Stimulated activated CD4-positive, alpha-beta T cell treated with anti-CD3 and anti-CD28 coated beads, Interleukin-12 subunit alpha, Interleukin-12 subunit beta, amount 100 ng/mL, for 48 hours (primary cell): ENCODE measurements at regions not wholly inside any gene's neighbourhood (a gene's known extent, or its start where the extent isn't known, plus 50 kb on each side); places are given as distances from the start of the nearest gene placed in this dataset.
"Not testable (repeated sequence)": the region's sequence is repeated elsewhere in the genome, so short reads cannot be mapped to it uniquely, and the experiment has no call there.

Source experiments
- DNase-seq, 3 donors: peaks; one replicate each; pipeline ENCODE4 v3.0.0-alpha.2; 2020; ENCODE audit warnings: low read depth in 2 of 3, low spot score in 1 of 3

DNA sequence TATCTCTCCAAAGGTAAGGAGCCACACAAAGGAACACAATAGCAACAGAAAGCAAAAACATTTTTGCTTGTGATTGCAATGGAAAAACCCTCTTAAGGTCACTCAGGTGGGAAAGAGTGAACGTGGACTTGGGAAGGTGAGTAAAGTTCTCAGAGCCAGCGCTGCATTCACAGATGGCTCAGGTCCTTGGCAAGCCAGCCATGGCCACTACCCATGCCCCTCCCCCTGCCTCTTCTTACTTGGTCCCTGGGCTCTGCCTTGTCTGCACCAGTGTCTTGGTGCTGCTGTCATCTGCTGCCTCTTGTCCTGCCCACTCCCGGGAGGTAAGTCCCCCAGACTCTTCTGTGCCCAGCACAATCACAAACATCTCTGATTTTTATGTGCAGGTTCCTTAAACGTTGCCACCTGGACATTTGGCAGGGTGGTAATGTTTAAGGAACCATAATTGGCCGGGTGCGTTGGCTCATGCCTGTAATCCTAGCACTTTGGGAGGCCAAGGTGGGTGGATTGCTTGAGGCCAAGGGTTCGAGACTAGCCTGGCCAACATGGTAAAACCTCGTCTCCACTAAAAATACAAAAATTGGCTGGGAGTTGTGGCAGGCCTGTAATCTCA is 74.6 kb downstream of the FEM1C start:
- DNase-seq = no peak

DNA sequence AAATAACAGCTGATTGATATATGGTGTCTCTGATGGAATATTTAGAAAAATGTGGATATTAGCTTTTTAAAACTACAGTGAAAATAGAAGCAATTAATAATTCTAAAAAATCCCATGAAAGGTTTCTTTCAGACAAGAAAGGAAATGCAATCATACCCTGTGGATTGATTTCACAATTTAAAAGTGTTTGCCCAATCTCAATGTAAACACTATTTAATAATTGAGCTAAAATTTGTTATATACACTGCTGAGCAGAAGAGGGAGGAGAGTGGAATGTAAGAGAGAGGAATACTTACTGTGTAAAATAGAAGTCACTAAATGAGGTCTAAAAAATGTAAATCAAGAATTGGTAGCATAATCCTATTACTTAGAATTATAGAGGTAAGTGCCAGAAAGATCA is 76.9 kb downstream of the FEM1C start:
- DNase-seq = no peak

- DNase-seq = no peak
Observed at GRCh38 chr5:115465431-115465830, 79.1 kb downstream of the FEM1C start.

DNA sequence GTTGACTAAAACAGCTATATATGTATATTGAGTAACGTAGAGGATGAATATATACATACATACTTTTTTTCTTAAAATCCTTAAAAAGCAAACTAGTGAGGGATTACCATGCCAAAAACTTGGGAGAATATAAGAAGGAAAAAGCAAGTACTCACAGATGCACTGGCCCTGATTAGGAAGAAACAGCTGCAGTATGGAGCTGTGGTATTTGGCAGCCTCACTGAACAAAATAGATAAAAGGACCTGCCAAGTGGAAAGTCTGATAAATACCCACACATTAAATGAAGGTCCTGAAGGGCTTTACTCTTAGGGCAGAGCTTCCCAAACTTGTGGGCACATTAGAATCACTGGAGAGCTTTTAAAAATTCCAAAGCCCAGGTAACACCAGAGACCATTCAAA is 80.6 kb downstream of the FEM1C start:
- DNase-seq = no peak

GRCh38 chr5:115461506-115462290 is 82.9 kb downstream of the FEM1C start:
- peak; percentile 24 to 28 (median 26) for DNase-seq

DNA sequence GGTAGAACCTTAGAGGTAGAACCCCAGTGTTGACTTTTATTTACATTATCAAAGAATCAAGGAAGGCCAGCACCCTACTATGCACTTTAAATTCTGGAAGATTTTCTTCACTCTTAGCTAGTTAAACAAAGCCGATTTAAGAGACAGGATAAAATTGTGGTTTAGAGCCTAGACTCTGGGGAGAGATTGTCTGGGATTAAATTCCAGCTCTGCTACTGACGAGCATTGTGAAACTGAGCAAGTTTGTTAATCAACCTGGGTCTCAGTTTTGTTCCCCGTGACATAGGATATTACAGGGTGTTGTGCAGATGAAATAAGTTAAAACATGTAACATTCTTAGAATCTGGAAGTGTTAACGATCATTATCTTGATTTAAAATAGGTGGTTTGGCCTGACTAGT is 83.5 kb downstream of the FEM1C start:
- no peak for DNase-seq

DNA sequence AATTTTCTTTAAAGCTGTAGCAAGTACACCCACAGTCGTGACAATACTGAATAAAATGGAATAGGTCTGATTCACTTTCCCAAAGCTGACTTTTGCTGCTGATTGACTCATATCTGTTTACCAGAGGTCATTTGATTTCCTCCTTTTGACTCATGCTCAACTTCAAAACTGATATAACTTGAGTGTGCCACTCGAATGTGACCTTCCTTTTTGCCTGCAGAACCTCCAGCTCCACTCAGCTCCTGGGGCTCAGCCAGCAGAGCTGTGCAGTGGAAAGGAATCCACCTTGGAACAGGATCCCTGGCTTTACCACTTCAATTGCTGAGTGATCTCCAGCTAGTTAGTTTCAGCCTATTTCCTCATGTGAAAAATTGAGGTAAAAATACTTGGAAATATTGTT is 84.1 kb downstream of the FEM1C start:
- peak in 1 of 3 donors; percentile 12 for DNase-seq

DNA sequence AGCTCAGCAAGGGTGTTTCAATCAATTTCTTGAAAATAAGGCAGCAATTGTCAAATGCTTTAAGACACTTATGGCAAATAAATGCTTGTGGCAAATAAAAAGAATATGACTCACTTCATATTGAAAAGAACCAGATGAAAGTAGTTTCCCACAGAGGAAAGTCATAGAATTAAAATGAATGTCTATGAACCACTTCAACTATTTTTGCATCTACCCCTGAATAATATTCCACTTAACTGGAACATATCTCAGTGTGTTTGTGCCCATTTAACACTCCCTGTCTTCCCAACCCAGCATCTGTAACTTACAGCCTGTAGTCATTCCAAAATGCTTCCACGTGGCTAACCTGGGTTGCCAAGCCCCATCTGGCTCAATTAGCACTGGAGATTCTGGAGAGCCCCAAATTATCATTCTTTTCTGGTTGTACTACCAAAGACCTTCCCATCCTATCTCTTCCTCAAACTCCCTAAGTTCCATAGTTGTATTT is 84.7 kb downstream of the FEM1C start:
- no peak for DNase-seq

GRCh38 chr5:115458416-115458815 is 86.2 kb downstream of the FEM1C start:
- DNase-seq = no peak

- no peak for DNase-seq
Observed at GRCh38 chr5:115458003-115458409, 86.6 kb downstream of the FEM1C start.

DNA sequence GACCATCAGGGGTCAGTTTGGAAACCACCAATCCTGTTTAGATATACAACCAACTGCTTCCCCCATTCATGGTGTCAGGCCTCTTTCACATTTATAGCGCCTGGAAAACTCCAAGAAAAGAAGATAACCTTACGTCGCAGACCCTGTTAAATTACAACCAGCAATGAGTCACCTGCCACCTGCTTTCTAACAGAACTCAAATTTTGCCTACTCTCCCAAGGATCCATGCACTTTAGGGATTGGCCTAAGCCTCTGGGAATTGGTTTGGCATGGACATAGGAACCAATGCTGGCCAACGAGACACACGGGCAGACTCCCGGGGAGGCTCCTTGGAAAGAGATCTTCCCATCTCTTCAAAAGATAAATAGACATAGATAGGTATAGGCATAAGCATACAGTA is 87.0 kb downstream of the FEM1C start:
- no peak for DNase-seq

DNA sequence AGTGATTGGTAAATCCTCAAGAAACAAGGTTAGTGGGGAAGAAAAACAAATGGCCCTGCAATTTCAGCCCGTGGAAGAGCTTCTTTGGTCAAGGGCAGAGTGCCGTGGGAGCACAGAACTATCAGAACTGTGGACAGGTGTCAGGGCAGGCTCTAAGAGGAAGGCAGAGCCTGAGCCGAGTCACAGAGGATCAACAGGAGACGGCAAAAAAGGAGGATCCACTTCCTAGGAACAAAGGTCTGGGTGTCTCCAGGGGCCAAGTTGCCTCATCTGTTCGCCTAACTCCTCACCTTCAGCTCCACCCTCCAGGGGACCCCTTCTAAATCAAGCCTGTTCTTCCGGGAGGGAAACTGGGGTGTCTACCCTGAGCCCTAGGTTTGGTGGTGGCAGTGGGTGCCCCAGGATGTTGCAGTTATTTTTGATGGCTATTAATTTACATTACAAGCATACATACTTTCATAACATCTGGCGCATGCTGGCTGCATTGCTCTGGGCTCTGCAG is 88.0 kb downstream of the FEM1C start:
- no peak for DNase-seq

DNA sequence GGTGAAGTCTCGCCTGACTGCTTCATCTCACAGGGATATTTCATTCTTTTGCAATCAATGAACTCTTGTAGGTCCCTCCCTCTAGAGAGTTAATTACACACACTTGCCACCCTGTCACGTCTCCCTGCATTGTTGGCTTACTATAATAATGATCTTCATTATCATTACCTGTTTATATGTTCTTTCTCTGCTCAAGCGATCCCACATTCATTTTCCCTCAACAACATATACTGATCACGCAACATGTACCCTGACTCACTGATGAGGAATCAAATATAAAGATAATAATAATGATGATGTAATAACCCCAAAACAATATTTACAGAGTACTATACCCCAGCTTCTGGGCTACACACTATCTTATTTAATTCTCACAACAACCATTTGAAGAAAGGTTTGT is 88.5 kb downstream of the FEM1C start:
- no peak for DNase-seq

DNA sequence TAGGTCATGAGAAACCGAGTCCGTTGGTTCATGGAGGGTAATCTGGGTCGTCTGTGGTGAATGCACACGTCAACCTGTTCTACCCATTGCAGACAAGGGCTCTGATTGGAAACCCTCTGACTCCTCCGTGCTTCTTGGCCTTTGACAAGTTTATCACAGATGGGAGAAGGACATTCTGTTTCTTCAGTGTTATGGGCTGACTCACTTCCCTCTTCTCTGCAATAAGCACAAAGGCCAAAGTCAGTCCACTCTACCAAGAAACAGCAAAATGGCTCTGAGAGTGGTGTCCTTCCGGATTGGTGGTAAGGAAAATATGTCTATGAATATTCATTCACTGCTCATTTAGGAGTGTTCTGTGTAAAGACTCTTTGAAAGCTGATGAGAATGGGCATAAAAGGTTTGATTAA is 89.3 kb downstream of the FEM1C start:
- no peak for DNase-seq

DNA sequence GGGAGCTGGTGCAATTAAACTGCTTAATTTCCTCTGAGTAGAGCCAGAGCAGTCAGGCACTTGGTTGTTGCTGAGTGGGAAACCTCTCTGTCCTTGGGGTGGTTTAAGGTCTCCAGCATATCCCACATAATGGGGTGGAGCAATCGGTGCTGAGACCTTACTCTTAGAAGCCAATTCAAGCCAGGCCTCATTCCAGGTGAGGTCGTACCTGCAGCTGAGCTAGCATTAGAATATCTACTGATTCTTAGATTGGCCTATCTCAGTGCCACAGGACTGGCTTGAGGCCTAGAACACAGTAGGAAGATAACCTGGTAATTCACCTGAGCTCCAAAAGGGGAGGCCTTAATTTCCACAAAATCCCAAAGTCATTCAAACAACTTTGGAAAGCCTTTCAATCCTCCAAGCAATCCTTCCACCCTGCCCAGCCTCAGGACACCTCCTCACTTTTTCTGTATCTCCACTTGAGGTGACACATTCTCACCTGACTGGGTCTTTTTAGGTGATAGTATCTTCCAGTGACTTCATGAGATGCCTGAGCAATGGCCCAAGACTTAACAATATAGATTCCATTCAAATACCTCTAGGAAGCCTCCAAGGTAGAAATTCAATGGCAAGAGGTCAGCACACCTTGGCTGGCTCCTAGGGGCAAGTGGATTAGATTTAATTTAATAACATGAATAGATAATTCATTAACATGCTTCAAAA is 91.0 kb downstream of the FEM1C start:
- DNase-seq = no peak

DNA sequence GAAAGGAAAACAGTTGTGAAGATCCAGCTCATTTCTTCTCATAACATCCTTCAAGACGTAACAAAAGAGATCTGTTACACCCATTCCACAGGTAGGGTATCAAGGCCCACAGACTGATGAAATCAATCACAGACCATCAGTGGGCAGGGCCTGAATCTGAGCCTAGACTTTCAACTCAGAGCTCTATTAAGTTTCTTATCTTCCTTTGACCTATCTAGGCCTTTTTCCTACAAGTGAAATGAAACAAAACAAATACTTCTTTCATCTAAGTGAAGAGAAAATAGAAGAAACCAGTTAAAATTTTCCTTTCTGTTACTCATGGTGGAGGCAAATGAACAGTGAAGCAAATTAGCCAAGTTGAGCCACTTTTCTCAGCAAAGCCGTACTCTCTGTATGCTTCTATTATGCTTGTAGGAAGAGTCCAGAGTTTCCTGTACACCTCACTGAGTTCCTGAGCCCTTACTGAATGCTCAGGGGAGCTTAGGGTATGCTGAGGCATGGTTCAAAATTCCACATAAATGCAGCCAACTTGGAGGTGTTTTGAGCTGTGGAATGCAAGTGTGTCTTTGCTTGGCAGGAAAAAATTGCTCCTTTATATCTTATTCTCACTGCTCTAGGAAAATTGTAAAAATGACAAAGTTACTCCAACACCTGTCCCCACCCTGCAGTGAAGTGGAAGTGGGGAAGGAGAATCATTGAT is 91.9 kb downstream of the FEM1C start:
- no peak for DNase-seq

- no peak for DNase-seq
Observed at GRCh38 chr5:115452083-115452482, 92.5 kb downstream of the FEM1C start.

GRCh38 chr5:115450741-115451140 is 93.8 kb downstream of the FEM1C start:
- DNase-seq = no peak

- DNase-seq = not testable (repeated sequence)
Observed at GRCh38 chr5:115448630-115449029, 95.9 kb downstream of the FEM1C start.

DNA sequence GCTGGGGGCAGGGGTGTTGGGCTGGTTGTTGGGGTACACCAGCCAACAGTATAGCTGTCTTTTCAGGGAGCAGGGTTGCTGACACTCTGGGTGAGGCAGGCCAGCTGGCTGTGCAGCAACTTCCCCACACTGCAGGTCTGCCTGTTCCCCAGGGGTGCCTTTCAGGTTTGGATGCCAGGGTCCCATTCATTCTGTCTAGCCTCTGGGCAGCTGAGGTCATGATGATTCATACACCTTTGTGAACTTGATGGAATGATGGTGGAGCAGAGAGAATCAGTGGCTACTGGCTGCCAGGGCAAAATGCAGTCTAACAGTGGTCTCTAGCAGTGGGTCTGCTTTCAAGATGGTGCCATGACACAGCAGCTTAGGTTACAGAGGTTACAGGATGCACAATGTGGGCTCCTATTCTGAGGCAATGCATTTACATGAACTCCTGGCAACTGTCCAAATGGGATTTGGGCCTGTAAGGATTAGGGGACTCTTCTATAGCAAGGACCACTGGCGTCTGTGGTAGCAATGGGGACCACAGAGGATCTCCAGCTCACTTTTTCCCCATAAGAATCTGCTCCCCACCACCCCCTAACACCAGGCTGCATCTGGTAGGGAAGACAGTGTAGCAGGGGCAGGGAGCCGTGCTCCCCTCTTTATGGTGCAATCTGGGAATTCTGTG is 103.7 kb downstream of the FEM1C start:
- no peak for DNase-seq

DNA sequence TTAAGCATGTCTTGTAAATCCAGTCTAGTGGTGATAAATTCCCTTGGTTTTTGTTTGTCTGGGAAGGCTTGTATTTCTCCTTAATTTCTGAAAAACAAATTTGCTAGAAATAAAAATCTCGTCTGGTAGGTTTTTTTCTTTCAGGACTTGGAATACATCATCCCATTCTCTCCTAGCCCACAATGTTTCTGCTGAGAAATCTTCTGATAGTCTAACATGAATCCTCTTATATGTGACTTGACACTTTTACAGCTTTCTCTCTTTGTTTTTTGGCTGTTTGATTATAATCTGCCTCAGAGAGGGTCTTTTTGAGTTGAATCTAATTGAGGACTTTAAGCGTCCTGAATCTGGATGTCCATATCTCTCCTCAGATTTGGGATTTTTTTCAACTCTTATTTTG is 104.9 kb downstream of the FEM1C start:
- DNase-seq = no peak
